CD4-positive, alpha-beta T cell treated with Interleukin-2 at 100 ng/mL for 4 hours (primary cell): ENCODE measurements at regions not wholly inside any gene's neighbourhood (a gene's known extent, or its start where the extent isn't known, plus 50 kb on each side); places are given as distances from the start of the nearest gene placed in this dataset.

Experiments
- DNase-seq: peaks from one replicate; pipeline ENCODE4 v3.0.0-alpha.2; 2020; ENCODE audit warnings: low spot score

DNA sequence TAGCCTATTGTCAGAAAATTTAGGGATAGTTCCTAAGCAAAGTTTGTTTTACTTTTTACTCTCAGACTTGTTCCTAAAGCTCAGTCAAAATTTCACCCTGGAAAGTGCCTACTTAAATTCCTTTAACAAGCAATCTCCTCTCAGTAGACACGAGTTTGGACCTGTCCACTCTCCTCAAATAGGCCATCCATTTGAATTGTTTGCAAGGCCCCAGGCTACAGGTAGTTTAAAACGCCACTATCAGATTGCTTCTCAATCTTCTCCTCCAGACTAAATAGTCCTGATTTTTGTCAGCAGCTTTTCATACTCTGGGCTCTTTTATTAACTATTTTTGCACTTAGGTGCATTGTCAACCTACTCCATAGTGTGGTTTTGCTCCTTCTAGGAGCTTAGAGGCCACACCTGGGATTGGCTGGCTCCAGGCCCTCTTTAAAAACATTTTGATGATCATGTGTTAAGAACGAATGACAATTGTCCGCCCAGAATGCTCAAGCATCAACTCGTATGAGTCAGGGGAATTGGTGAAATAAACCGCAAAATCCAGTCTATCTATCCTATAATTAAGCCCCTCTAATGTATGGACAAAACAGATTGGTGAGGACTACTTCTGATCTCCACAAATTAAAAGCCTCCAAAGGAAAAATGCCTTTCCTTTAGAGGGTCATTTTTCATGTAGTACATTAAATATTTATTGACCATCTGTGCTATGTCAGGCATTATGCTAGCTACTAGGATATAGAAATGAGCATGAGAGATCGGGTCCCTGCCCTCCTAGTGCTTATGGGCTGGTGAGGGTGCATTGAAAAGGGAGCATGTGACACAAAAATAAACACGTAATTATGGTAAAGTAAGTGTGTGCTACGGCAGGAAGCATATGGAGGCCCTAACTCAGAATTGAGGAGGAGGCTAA, 333.8 kb upstream of the TNP1 start:
- no peak for DNase-seq

DNA sequence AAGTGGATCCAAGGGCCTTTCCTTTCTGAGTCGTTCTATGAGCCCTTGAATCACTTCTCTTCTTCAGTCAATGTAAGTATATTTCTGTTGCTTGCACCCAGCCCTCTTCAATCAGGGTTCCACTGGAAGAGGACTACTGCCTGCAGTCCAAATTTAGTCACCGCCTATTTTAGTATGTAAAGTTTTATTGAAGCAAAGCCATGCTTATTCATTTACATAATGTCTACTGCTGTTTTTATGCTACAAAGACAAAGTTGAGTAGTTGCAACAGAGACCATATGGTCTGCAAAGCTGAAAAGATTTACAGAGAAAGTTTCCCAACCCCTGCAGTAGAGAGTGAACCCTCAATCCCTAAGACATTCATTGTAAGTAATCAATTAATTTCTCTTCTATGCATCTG, 332.5 kb upstream of the TNP1 start:
- no peak for DNase-seq

DNA sequence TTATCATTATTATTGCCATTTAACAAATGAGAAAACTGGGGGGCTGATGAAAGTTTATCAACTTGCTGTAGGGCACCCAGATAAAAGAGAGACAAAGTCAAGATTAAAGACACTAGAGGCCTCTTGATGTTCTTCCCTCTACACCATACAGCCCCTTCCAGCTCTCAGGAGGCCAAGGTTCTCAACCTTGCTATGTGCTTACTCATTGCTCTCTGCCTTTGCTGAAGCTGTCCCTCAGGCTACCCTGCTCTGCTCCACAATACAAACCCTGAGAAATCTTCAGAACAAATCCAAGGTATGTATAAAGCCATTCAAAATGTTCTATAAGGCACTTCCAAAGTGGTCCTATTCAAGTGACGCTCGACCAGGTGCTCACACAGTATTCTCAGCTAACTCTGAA, 329.9 kb upstream of the TNP1 start:
- DNase-seq, result no peak

DNA sequence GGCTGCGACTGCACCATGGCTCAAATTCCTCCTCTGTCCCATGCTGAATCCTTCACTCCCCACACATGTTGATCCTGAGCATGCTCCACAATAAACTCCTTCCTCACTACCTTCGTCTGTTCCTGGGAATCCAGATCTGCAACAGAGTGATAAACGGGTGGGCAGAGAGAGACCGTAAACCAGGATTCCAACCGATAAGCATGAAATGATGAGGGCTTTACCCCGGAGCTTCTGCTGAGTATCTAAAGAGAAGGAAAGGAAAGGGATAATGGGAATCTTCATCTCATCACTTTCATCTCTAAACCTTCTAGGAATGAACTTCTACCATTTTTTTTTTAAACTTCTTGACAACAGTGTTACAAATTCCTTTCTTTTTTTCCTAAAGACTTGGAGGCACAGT, 329.3 kb upstream of the TNP1 start:
- no peak for DNase-seq

DNA sequence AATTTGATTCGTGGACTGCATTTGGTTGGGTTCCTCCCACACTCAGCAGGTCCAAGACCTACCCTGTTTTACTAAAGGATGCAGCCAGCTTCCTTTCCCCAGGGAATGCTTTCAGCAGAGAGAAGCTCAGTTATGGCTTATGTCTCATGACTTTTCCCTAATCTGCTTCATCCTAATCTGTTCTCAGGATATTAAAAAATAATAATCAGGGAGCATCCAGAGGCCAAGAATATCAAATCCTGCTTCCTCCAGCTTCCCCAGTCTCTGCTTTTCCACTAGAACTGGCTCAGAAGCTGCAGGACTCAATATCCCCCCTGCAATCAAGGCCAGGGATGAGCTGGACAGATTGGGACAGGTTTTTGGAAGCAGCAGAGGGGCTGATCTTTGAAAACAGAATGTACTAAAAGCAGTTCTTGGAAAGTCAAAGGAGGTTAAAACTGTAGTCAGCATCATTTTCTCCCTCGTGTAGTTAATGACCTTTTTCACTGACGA, 326.9 kb upstream of the TNP1 start:
- DNase-seq, result no peak

DNA sequence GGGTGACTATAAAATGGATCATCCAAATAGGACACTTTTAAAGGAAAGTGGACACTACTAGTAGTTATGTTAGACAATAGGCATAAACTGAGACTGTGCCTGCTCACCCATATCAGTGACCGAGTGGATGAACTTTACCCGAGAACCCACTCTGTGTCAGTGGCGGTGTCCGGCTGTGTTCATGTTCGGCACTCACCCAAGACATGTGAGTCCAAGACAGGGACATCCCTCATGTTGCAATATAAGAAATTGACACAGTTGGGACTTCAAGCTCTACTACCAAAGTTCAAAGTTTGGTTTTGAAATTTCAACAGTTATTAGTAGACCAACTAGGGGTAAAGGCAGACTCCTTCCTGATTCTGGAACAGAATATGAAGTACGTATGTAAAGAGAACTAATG, 326.3 kb upstream of the TNP1 start:
- DNase-seq, result no peak

DNA sequence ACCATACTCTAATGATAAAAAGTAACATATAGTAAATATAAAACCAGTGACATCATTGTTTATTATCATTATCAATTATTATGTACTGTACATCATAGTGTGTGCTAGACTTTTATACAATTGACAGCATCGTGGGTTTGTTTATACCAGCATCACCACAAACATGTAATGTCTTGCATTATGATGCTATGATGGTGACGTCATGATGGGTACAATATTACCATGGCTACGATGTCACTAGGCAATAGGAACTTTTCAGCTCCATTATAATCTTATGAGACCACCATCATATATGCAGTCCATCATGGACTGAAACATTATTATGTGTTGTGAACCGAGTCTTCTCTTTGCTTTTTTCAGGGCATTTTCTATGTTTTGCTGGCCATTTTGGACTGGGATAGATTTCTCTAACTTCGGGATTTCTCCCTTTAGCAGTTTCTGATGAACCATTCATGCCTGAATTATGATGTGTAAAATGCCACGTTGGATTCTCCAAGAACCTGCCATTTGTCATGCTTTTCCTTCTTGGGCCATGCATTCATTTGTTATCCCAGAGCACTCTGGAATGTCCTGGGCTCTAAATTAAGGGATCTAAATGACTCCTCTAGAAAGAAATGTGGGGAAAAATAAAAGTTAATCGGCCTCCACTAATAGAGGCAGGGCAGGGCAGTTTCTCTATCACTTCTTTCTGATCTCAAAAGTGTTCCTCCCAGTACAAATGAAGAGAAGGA, 325.6 kb upstream of the TNP1 start:
- no peak for DNase-seq

DNA sequence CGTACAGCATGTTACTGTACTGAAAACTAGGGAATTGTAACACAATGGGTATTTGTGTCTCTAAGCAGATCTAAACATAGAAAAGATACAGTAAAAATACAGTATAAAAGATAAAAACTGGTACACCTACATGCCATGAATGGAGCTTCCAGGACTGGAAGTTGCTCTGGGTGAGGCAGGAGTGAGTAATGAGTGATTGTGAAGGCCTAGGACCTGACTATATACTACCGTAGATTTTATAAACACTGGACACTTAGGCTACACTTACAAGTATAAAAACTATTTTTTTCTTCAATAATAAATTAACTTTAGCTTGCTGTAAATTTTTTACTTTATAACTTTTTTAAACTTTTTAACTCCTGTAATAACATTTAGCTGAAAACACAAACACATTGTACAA, 324.4 kb upstream of the TNP1 start:
- DNase-seq, result no peak

DNA sequence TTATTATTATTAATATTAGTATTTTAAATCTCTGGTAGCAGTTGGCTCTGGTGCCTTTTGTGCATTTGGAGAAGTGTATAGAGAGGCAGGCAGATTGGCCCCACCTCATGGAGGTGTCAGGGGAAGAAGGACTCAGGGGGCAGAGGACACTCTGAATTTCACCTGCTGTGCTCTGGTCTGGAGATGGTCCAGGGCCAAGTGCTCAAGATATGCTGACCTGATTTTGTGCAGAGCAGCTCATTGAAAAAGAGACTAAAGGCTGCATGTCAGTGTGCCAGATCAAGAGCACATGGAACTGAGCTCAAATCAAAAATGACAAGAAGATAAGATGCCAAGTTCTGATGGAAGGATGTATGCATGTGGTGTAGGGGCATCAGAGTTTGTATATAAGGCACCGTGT, 323.6 kb upstream of the TNP1 start:
- no peak for DNase-seq

DNA sequence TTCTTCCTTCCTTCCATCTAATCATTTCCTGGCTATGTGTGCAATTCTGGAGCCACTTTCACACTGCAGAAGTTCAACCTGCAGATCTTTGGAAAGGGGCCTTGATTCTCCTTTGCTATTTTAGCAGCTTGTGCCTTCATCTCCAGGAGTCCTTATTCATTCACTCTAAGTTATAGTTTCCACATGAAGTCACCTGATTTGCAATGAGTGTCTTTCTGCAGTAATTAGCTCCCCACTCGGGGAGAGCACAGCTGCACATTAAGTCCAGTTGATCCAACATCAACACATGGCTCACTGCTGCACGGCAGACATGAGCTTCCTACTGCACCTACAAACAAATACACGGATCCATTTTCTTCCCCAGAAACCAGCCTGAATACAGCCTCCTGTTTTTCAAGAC, 323.1 kb upstream of the TNP1 start:
- DNase-seq, result no peak

DNA sequence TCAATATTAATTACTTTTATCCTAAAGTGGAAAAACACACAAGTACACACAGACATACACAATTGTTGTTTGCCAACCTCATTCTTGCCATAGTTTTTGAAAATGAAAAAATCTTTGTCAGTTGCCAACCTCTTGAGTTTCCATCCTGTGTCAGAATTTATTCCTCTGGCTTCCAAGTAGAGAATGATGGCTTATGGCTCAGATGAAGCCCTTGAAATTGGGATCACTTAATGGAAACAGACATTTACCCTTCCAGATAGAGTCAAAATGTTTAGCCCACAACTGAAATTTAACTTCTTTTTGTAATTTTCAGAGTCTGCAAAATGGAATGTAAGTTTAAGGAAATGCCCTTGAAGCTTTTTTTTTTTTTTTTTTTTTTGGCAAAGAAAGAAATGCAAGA, 321.6 kb upstream of the TNP1 start:
- DNase-seq, result no peak

DNA sequence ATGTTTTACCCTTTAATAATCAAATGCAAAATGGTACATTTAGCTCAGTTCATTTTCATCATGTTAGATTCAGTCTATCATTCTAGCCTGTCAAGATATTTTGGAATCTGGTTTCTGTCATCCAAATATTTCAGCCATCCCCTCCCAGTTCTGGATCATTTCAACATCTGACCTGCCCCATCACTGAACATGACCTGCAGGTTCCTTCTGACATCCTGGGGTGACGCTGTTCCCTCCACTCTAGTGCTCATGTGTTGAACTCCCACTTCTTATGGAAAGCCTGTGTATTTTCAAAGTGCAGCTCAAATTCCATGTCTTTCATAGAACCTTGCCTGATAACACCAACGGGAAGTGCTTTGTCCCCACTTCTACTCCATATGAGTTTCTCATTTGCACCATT, 320.0 kb upstream of the TNP1 start:
- no peak for DNase-seq

DNA sequence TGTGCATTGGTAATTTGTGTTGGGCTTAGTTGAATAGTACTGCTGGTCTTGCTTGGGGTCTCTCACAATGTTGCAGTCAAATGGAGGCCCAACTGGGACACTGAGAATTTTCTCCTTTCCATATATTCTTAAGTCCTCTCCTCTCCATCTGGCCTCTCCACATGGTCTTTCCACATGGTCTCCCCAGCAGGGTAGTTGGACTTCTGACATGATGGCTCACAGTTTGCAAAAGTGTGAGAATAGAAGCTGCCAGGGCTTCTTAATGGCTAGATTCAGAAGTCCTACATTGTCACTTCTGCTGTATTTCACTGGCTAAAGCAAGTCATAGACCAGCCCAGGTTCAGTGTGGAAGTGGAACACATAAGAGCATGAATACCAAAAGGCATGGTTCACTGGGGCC, 318.5 kb upstream of the TNP1 start:
- DNase-seq, result no peak

DNA sequence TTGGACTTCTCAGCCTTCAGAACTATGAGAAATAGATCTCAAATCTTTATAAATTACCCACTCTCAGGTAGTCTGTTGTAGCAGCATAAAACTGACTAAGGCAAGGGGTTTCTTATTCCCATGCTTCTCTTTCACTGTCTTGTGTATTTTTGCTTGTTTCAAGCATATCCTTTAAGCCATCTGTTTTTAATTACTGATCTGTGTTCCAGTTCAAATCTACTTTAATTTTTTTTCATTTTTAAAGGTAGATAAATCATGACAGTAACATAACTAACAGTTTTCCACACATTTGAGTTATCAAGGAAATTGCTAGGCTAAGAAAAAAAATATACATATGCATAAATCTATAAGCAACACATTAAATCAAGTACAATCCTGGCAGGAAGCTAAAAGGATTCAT, 317.9 kb upstream of the TNP1 start:
- no peak for DNase-seq

DNA sequence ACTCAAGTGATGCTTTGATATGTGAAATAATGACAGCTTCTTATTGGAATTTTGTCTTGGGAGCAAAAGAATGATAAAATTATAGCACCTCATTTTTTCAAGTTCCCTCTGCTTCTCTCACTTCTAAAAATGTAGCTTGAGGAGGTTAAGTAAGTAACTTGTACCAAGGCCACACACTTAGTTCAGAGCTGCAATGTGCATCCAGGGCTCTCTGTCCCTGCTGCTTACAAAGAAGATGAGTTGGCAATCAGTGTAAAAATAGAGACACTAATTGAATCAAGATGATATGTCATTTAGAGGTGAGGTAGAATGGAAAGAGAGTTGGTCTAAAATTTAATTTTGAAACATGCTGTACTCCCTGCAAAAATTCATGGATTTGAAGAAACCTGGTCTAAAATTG, 312.0 kb upstream of the TNP1 start:
- DNase-seq, result no peak

DNA sequence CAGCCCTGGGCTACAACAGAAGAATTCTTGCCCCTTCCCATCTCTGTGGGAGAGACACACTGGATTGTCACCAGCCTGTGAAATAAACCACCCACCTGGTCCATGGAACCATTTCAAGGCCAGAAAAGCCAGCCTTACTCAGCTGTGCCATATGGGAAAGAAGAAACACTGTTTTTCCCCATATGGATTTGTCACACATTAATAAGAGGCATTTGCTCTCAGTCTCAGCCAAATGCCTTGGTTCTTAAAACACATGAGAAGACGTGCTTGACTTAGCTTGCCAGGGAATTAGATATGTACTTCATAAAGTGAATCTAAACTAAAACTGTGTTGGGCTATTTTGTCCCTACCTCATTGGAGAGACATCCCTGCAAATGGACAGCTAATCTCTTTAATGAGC, 308.6 kb upstream of the TNP1 start:
- DNase-seq, result no peak

DNA sequence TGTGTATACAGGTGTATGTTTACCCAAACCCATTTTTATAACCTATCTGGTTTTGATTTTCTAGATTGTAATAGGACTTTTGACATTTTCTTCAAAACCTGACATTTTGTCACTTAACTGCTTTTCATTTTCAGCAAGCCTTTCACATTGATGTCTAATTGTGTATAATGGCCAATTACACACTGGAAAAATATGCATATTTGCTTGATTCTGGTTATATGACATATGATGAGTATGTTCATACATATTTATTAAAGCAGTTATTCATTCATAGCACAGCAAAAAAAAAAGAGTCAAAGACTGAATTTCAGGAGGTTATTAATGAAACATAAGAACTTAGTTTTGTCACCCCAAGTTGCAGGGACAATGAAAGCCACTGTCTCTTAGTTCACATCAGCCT, 307.7 kb upstream of the TNP1 start:
- DNase-seq, result no peak

DNA sequence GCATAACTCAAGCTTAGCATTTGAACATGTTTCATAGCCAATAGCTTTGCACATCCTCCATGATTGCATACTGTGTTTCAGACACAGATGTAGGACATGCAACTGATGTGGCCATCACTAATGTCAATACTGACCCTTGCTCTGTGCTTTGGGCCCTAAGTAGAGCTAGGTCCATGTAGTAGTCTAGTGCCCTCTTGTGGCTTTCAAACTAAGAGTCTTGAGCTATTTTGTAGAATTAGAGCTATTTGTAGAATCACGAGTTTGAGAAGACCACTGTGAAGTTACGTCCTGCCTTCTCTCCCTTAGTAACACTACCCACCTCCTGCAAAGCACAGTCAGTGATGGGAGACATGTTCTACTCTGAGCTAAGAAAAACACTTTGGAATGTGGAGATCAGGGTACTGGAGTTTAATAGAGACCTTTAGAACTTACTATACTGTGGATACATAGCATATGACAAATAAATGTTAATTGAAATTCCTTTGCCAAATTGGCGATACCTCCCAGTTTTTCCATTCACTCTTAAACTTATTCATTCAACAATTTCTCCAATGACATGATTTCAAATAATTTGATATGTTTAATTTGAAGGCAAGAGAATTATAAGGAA, 306.5 kb upstream of the TNP1 start:
- no peak for DNase-seq

DNA sequence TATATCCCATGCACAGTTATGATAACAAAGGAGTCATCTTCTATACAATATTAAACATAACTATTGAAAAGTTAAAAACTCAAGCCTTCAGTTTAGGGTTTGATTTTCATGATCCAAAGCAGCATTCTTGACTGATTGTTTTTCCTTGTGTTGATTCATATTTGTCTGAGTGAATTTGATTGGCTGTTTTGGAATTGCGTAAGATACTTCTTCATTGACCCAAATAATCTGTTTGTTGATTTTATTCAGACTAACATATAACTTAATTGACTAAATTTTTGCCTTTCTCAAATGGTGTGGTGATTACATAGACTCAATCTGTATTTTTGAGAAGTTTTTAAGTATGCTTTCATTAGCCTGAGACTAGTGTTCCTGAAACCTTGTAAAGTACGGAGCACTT, 305.7 kb upstream of the TNP1 start:
- DNase-seq, result no peak

DNA sequence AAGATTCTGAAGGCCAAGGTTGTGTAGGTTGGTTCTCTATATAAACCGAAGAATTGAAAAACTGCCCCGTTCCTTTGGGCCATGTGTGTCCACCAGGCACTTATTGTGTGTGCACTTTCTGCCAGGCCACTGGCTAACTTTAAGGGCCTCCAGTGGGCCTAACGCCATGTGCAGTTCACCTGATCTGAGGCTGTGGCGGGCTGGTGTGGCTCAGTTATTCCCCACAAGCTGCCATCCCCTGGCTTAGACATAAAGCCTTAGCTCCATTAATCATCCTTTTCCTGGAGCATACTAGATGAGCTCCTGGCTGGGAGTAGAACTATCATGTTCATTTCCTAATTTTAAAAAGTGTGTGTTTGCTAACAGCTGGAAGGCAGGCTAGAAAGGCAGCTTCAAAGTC, 304.1 kb upstream of the TNP1 start:
- no peak for DNase-seq

DNA sequence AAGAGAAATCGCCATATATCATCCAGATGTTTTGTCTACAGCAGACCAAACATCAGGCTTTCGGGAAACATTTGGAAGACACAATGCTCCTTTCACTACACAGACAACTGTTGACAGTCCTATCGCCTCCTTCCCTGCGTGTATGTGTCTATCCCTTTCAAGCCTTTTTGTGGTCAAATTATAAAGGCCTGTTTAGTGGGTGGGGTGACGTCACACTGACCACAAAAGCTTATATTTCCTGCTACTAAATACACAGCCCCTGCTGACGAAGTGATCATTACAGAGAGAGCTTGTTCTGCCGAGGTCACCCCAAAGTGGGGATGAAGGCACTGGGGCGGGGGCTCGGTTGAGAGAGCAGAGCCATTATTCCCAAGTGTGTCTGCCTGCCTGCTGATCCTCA, 302.7 kb upstream of the TNP1 start:
- DNase-seq, result peak; percentile 1

DNA sequence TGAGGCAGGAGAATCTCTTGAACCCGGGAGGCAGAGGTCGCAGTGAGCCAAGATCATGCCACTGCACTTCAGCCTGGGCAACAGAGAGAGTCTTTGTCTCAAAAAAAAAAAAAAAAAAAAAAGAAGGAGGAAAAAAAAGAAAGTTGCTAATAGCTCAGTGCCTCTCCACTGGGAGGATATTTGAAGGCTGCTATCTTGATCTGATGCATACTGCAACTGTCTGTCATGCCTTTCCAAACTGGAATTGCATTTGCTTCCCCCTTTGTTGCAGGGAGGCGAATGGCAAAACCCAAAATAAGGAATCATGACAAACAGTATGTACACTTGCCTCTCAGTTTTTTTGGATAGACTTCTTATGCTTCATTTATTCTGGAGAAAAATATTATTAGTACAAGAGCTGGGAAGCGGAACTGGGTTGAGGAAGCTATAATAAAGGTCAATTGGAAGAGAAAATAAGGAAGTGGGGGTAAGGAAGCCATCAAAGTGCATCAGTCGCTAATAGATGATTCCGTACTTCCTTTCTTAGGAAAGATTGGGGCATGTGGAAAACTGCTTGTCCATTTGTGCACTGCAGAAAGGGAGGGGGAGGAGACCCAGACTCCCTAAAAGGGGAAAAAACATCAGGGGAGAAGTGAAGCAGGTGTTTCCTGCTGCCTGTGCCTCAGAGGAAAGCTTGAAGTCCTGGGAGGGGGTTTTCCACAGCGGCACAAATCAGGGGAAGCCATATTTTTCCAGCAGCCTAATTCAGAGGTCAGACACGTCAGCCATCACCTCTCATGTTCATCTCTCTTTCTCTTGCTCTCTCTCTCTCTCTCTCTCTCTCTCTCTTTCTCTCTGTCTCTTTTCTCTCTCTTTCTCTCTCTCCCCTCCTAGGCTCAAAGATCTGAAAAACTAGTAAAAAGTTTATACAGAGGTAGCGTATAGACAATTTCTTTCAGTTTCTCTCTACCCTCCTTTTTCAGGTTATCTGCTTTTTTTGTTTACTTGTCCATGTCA, 301.4 kb upstream of the TNP1 start:
- no peak for DNase-seq
